ENCODE measurements at regions not wholly inside any gene's neighbourhood (a gene's known extent, or its start where the extent isn't known, plus 50 kb on each side); places are given as distances from the start of the nearest gene placed in this dataset.

GRCh38 chr6:14502551-14502950, 385.0 kb downstream of the CD83 start:
- Mint-ChIP-seq H3K4me3 (no peak overlapping the region), H3K4me1 (peaks cover 7% of the 10 kb centered on the region; the same call in 1 of the 2 replicates), H3K27me3 (ENCODE audit: low read depth) (no peaks in the 10 kb centered on the region; the same call in 1 of the 2 replicates), H3K36me3 (no peaks in the 10 kb centered on the region), H3K9me3 (no peaks in the 10 kb centered on the region), H3K27ac (no peak overlapping the region)
- no peak for TF ChIP-seq JUN (CRISPR knock-in tag; IDR thresholded peaks at IDR 0.05)
- TF ChIP-seq RORB (CRISPR knock-in tag; IDR thresholded peaks at IDR 0.05): no peak
- ChIA-PET POLR2A (no interaction called here), CTCF (no interaction called here)
- DNase-seq (ENCODE audit: low spot score) (no peak), ATAC-seq (no peak)

GRCh38 chr6:14505401-14505800, 387.8 kb downstream of the CD83 start:
- Mint-ChIP-seq H3K27me3 (ENCODE audit: low read depth) (peaks cover 2% of the 10 kb centered on the region; the same call in 1 of the 2 replicates), H3K36me3 (no peaks in the 10 kb centered on the region)

DNA sequence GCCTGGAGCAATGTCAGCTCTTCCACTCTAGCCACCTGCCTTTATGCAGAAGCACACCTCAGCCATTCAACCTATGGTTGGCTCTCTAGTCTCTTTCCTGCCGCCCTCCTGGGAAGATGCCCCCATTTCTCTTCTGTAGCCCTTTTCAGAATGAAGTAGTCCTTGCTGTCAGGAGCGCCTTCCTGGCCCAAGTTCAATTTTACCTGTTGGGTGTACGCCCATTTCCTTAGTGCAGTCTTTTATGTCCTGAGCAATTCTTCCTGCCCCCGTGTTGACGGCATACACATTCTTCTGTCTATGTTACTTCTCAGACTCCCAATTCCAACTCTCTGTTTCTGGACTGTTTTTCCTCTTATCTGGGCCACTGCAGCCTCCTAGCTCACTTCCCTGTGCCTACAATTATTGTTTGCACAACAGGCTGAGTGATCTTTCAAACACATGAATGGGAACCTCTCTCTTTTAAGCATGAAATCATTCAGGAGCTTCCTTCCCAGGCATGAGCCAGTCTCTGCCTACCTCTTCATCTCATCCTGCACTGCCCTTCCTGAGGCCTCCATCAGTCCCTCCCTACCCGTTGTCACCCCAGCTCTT, 389.2 kb downstream of the CD83 start:
- no peaks in the 10 kb centered on the region for H3K36me3 Mint-ChIP-seq
- peaks cover 5% of the 10 kb centered on the region; the same call in 1 of the 2 replicates for H3K9me3 Mint-ChIP-seq
- ChIA-PET POLR2A (no interaction called here), CTCF (no interaction called here)
- no peaks in the 10 kb centered on the region for H3K4me1 Mint-ChIP-seq
- H3K27me3 Mint-ChIP-seq (ENCODE audit: low read depth): peaks cover 9% of the 10 kb centered on the region
- no peak for ATAC-seq
- H3K27ac Mint-ChIP-seq: no peak overlapping the region
- DNase-seq (ENCODE audit: low spot score): no peak
- no peak overlapping the region for H3K4me3 Mint-ChIP-seq
- TF ChIP-seq, protein P1, sequence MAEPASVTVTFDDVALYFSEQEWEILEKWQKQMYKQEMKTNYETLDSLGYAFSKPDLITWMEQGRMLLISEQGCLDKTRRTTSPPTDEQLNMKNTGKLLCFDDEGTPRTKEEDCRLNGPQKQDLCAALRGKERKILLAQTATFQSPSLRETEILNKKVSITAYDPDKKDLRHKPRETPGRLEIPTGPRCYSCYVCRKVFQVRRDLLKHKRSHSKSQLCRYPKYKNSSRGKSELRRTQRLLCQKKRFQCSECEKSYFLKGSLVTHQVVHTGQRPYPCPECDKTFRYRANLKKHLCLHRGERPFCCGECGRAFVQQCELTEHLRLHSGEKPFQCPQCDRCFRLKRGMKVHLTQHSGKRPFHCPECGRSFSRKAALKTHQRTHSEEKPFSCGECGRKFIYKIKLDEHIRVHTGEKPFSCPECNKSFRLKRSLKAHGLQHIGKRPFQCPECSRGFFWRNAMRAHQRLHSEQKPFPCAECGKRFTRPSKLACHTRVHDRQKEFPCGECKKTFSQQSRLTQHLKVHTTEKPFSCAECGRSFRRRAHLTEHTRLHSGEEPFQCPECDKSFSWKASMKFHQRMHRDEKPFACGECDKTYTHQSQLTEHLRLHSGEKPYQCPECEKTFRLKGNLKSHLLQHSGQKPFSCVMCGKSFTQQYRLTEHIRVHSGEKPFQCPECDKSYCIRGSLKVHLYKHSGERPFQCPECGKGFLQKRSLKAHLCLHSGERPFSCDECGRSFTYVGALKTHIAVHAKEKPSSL (CRISPR knock-in tag; conservative IDR thresholded peaks at IDR 0.05): no peak
- no peak for TF ChIP-seq NFATC4 (CRISPR knock-in tag; IDR thresholded peaks at IDR 0.05)
- TF ChIP-seq, protein P2, sequence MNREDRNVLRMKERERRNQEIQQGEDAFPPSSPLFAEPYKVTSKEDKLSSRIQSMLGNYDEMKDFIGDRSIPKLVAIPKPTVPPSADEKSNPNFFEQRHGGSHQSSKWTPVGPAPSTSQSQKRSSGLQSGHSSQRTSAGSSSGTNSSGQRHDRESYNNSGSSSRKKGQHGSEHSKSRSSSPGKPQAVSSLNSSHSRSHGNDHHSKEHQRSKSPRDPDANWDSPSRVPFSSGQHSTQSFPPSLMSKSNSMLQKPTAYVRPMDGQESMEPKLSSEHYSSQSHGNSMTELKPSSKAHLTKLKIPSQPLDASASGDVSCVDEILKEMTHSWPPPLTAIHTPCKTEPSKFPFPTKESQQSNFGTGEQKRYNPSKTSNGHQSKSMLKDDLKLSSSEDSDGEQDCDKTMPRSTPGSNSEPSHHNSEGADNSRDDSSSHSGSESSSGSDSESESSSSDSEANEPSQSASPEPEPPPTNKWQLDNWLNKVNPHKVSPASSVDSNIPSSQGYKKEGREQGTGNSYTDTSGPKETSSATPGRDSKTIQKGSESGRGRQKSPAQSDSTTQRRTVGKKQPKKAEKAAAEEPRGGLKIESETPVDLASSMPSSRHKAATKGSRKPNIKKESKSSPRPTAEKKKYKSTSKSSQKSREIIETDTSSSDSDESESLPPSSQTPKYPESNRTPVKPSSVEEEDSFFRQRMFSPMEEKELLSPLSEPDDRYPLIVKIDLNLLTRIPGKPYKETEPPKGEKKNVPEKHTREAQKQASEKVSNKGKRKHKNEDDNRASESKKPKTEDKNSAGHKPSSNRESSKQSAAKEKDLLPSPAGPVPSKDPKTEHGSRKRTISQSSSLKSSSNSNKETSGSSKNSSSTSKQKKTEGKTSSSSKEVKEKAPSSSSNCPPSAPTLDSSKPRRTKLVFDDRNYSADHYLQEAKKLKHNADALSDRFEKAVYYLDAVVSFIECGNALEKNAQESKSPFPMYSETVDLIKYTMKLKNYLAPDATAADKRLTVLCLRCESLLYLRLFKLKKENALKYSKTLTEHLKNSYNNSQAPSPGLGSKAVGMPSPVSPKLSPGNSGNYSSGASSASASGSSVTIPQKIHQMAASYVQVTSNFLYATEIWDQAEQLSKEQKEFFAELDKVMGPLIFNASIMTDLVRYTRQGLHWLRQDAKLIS (CRISPR knock-in tag; IDR thresholded peaks at IDR 0.05; ENCODE audit: borderline replicate concordance): no peak
- no peak for TF ChIP-seq ZNF671 (CRISPR knock-in tag; IDR thresholded peaks at IDR 0.05)
- TF ChIP-seq JUN (CRISPR knock-in tag; IDR thresholded peaks at IDR 0.05): no peak
- TF ChIP-seq E2F5 (CRISPR knock-in tag; IDR thresholded peaks at IDR 0.05): no peak
- TF ChIP-seq ERG (CRISPR knock-in tag; IDR thresholded peaks at IDR 0.05): no peak
- TF ChIP-seq, protein P3, sequence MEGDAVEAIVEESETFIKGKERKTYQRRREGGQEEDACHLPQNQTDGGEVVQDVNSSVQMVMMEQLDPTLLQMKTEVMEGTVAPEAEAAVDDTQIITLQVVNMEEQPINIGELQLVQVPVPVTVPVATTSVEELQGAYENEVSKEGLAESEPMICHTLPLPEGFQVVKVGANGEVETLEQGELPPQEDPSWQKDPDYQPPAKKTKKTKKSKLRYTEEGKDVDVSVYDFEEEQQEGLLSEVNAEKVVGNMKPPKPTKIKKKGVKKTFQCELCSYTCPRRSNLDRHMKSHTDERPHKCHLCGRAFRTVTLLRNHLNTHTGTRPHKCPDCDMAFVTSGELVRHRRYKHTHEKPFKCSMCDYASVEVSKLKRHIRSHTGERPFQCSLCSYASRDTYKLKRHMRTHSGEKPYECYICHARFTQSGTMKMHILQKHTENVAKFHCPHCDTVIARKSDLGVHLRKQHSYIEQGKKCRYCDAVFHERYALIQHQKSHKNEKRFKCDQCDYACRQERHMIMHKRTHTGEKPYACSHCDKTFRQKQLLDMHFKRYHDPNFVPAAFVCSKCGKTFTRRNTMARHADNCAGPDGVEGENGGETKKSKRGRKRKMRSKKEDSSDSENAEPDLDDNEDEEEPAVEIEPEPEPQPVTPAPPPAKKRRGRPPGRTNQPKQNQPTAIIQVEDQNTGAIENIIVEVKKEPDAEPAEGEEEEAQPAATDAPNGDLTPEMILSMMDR (IDR thresholded peaks at IDR 0.05): no peak
- no peak for TF ChIP-seq NR2C2 (CRISPR knock-in tag; IDR thresholded peaks at IDR 0.05)
- no peak for TF ChIP-seq NFE2L1 (CRISPR knock-in tag; IDR thresholded peaks at IDR 0.05)

More at GRCh38 chr6:14505401-14505800, 387.8 kb downstream of the CD83 start:
- no peak for ATAC-seq
- CTCF ChIA-PET: no interaction called here
- Mint-ChIP-seq H3K9me3 (peaks cover 2% of the 10 kb centered on the region; the same call in 1 of the 2 replicates), H3K27ac (no peak overlapping the region), H3K4me1 (0 out of 2 replicates have a peak, but pooled peaks cover 3% of the 10 kb centered on the region), H3K4me3 (no peak overlapping the region)
- POLR2A ChIA-PET: no interaction called here
- DNase-seq (ENCODE audit: low spot score): no peak
- TF ChIP-seq, protein P4, sequence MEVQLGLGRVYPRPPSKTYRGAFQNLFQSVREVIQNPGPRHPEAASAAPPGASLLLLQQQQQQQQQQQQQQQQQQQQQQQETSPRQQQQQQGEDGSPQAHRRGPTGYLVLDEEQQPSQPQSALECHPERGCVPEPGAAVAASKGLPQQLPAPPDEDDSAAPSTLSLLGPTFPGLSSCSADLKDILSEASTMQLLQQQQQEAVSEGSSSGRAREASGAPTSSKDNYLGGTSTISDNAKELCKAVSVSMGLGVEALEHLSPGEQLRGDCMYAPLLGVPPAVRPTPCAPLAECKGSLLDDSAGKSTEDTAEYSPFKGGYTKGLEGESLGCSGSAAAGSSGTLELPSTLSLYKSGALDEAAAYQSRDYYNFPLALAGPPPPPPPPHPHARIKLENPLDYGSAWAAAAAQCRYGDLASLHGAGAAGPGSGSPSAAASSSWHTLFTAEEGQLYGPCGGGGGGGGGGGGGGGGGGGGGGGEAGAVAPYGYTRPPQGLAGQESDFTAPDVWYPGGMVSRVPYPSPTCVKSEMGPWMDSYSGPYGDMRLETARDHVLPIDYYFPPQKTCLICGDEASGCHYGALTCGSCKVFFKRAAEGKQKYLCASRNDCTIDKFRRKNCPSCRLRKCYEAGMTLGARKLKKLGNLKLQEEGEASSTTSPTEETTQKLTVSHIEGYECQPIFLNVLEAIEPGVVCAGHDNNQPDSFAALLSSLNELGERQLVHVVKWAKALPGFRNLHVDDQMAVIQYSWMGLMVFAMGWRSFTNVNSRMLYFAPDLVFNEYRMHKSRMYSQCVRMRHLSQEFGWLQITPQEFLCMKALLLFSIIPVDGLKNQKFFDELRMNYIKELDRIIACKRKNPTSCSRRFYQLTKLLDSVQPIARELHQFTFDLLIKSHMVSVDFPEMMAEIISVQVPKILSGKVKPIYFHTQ (CRISPR knock-in tag; IDR thresholded peaks at IDR 0.05): no peak
- no peak for TF ChIP-seq HMGA2 (CRISPR knock-in tag; IDR thresholded peaks at IDR 0.05)
- no peak for TF ChIP-seq ZNF396 (CRISPR knock-in tag; IDR thresholded peaks at IDR 0.05; ENCODE audit: borderline replicate concordance)
- no peak for TF ChIP-seq ETV6 (CRISPR knock-in tag; IDR thresholded peaks at IDR 0.05)
- no peak for TF ChIP-seq USF2 (CRISPR knock-in tag; IDR thresholded peaks at IDR 0.05)
